Aorta (tissue), 5 donors: ENCODE measurements at regions not wholly inside any gene's neighbourhood (a gene's known extent, or its start where the extent isn't known, plus 50 kb on each side); places are given as distances from the start of the nearest gene placed in this dataset.
"Not testable (repeated sequence)": the region's sequence is repeated elsewhere in the genome, so short reads cannot be mapped to it uniquely, and the experiment has no call there.

ENCODE experiments used
- ATAC-seq: fragments of 200-7000 bp; cut with Tn5 transposase; one replicate; pipeline ENCODE4 v1.9.1; 2022; ENCODE audit warnings: moderate library complexity; ENCODE audit not compliant: low FRiP score
- DNase-seq, 2 donors: peaks; one replicate each; pipeline ENCODE4 v3.0.0-alpha.2; 2020
- H3K27ac ChIP-seq, 2 donors: one replicate each; pipeline ENCODE4 v1.5.1; 2013; ENCODE audit warnings: low read length in 2 of 2, mild to moderate bottlenecking in 2 of 2, moderate library complexity in 2 of 2, control low read depth in 1 of 2, inconsistent platforms in 1 of 2, low read depth in 1 of 2
- H3K27me3 ChIP-seq, 2 donors: one replicate each; pipeline ENCODE4 v1.6.1; 2013; ENCODE audit warnings: control low read depth in 1 of 2, low read length in 1 of 2, mild to moderate bottlenecking in 1 of 2, moderate library complexity in 1 of 2; ENCODE audit not compliant: insufficient read depth in 2 of 2, control insufficient read depth in 1 of 2
- H3K36me3 ChIP-seq, 2 donors: one replicate each; pipeline ENCODE4 v1.6.1; 2013; ENCODE audit warnings: control low read depth in 1 of 2, low read length in 1 of 2, mild to moderate bottlenecking in 1 of 2; ENCODE audit not compliant: insufficient read depth in 2 of 2, control insufficient read depth in 1 of 2
- H3K4me1 ChIP-seq, 2 donors: one replicate each; pipeline ENCODE4 v1.6.1; 2013; ENCODE audit warnings: low read length in 2 of 2, control low read depth in 1 of 2, mild to moderate bottlenecking in 1 of 2, moderate library complexity in 1 of 2; ENCODE audit not compliant: insufficient read depth in 2 of 2, control insufficient read depth in 1 of 2
- H3K4me3 ChIP-seq, 2 donors: one replicate each; pipeline ENCODE4 v1.5.1; 2013; ENCODE audit warnings: low read length in 2 of 2, control low read depth in 1 of 2, mild to moderate bottlenecking in 1 of 2
- H3K9me3 ChIP-seq: one replicate; pipeline ENCODE4 v1.6.1; 2013; ENCODE audit warnings: mild to moderate bottlenecking, low read length; ENCODE audit not compliant: control insufficient read depth
- WGBS, 2 donors: extraction: QIAGEN DNeasy Blood & Tissue Kit; methylation state at CpG; one replicate each; pipeline ENCODE4 v1.1.7; 2013; 5-methylcytosine and 5-hydroxymethylcytosine counted together
- intact Hi-C, 2 donors: fragments of 100-400 bp; cut with DNase I; formaldehyde crosslinking; loops; one replicate each; pipeline versions ENCODE4 v1.14.2 to v1.15.0; 2022
- donor health status: healthy with polysubstance abuse.
- donor health status: Bipolar disorder and iron deficiency.
- donor health status: DM: no; HTN: no; CAD: no.
- donor health status: DM: no; HTN: no; CAD: no.
- donor health status: DM: yes; HTN: yes; CAD: no.

- Histone ChIP-seq H3K36me3 (no peaks in the 10 kb centered on the region), H3K27ac (no peak overlapping the region), H3K27me3 (no peaks in the 10 kb centered on the region), H3K9me3 (no peaks in the 10 kb centered on the region), H3K4me3 (no peak overlapping the region), H3K4me1 (no peaks in the 10 kb centered on the region)
- no peak for DNase-seq
- ATAC-seq: no peak
- intact Hi-C loops: no loop called here
- 51 to 81% methylated on average over 1 of the region's 1 CpG for WGBS, 2 donors
Observed at GRCh38 chr2:75894170-75894569, 183.5 kb upstream of the GCFC2 start.

- Histone ChIP-seq H3K36me3 (no peaks in the 10 kb centered on the region), H3K4me3 (no peak overlapping the region), H3K27ac (no peak overlapping the region), H3K9me3 (no peaks in the 10 kb centered on the region), H3K27me3 (no peaks in the 10 kb centered on the region), H3K4me1 (no peaks in the 10 kb centered on the region)
- 69 to 75% methylated on average over 2 of the region's 2 CpGs for WGBS, 2 donors
- ATAC-seq (no peak), DNase-seq (no peak)
- intact Hi-C loops: no loop called here
Observed at GRCh38 chr2:75892490-75892889, 181.8 kb upstream of the GCFC2 start.

- no peak overlapping the region for H3K27ac ChIP-seq
- no peaks in the 10 kb centered on the region for H3K4me1 ChIP-seq
- H3K27me3 ChIP-seq: no peaks in the 10 kb centered on the region
- WGBS, 2 donors: 78 to 83% methylated on average over 2 of the region's 2 CpGs
- H3K9me3 ChIP-seq: peaks cover 2% of the 10 kb centered on the region
- no peak for ATAC-seq
- H3K4me3 ChIP-seq: no peak overlapping the region
- no peaks in the 10 kb centered on the region for H3K36me3 ChIP-seq
- DNase-seq: no peak
- intact Hi-C loops: no loop called here
Observed at GRCh38 chr2:75882530-75882929, 171.8 kb upstream of the GCFC2 start.

GRCh38 chr2:75875606-75876005 is 164.9 kb upstream of the GCFC2 start:
- H3K4me1 ChIP-seq: not testable (repeated sequence)

GRCh38 chr2:75871762-75872614 is 161.3 kb upstream of the GCFC2 start:
- H3K27me3 ChIP-seq, H3K9me3 ChIP-seq, H3K27ac ChIP-seq, H3K36me3 ChIP-seq, intact Hi-C loops, DNase-seq, H3K4me3 ChIP-seq, H3K4me1 ChIP-seq, ATAC-seq: not testable (repeated sequence)
- WGBS, 2 donors: 94 to 96% methylated on average over 23 to 25 of the region's 25 CpGs

More at GRCh38 chr2:75875606-75876005, 164.9 kb upstream of the GCFC2 start:
- ATAC-seq, H3K27ac ChIP-seq, H3K27me3 ChIP-seq, DNase-seq, H3K36me3 ChIP-seq, H3K9me3 ChIP-seq, H3K4me3 ChIP-seq, intact Hi-C loops: not testable (repeated sequence)
- WGBS, 2 donors: 88 to 95% methylated on average over 7 of the region's 7 CpGs

GRCh38 chr2:75870651-75871137 is 160.0 kb upstream of the GCFC2 start:
- Histone ChIP-seq H3K9me3 (no peaks in the 10 kb centered on the region), H3K4me1 (no peaks in the 10 kb centered on the region), H3K4me3 (no peak overlapping the region), H3K36me3 (no peaks in the 10 kb centered on the region), H3K27me3 (no peaks in the 10 kb centered on the region), H3K27ac (no peak overlapping the region)
- DNase-seq (no peak), ATAC-seq (no peak)
- intact Hi-C loops: no loop called here
- WGBS, 2 donors: 68 to 70% methylated on average over 6 of the region's 6 CpGs

GRCh38 chr2:75870133-75870532 is 159.4 kb upstream of the GCFC2 start:
- WGBS, 2 donors: 26 to 33% methylated on average over 4 of the region's 4 CpGs
- H3K4me1 ChIP-seq: no peaks in the 10 kb centered on the region
- no peaks in the 10 kb centered on the region for H3K27me3 ChIP-seq
- H3K36me3 ChIP-seq: no peaks in the 10 kb centered on the region
- intact Hi-C loops: no loop called here
- no peak overlapping the region for H3K4me3 ChIP-seq
- no peak overlapping the region for H3K27ac ChIP-seq
- no peaks in the 10 kb centered on the region for H3K9me3 ChIP-seq
- DNase-seq: no peak
- no peak for ATAC-seq

- Histone ChIP-seq H3K36me3 (no peaks in the 10 kb centered on the region), H3K4me3 (no peak overlapping the region), H3K27ac (no peak overlapping the region), H3K4me1 (no peaks in the 10 kb centered on the region), H3K27me3 (peaks cover 0 to 1% of the 10 kb centered on the region in 2 donors), H3K9me3 (no peaks in the 10 kb centered on the region)
- intact Hi-C loops: no loop called here
- no peak for ATAC-seq
- 52 to 57% methylated on average over 8 of the region's 8 CpGs for WGBS, 2 donors
- no peak for DNase-seq
Observed at GRCh38 chr2:75865702-75866101, 155.0 kb upstream of the GCFC2 start.

GRCh38 chr2:75865083-75865482 is 154.4 kb upstream of the GCFC2 start:
- WGBS, 2 donors: 54% methylated on average over 2 of the region's 2 CpGs
- Histone ChIP-seq H3K27me3 (peaks cover 0 to 1% of the 10 kb centered on the region in 2 donors), H3K9me3 (no peaks in the 10 kb centered on the region), H3K4me1 (no peaks in the 10 kb centered on the region), H3K27ac (no peak overlapping the region), H3K4me3 (no peak overlapping the region), H3K36me3 (no peaks in the 10 kb centered on the region)
- intact Hi-C loops: no loop called here
- DNase-seq (no peak), ATAC-seq (no peak)
